ENCODE measurements at regions not wholly inside any gene's neighbourhood (a gene's known extent, or its start where the extent isn't known, plus 50 kb on each side); places are given as distances from the start of the nearest gene placed in this dataset.
"Not testable (repeated sequence)": the region's sequence is repeated elsewhere in the genome, so short reads cannot be mapped to it uniquely, and the experiment has no call there.

DNA sequence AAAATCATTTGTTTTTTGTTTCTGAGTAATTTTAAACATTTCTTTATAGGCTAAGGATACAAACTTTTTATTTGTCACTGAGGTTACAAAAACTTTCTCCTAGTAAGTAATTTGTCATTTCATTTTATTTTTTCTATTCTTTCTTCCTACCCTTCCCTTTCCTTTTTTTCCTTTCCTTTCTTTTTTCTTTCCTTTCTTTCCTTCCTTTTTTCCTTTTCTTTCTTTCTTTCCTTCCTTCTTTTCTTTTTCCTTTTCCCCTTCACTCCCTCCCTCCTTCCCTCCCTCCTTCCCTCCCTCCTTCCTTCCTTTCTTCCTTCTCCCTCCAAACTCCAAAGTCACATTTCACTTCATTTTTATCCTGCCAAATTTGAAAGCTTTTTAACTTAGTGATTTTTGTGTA, 115.1 kb upstream of the FAN1 start:
- intact Hi-C loops (cut with DNase I; ENCODE audit: low total_unique reads) = no loop called here
- no peak overlapping the region for H3K27ac ChIP-seq
- no peaks in the 10 kb centered on the region for H3K27me3 ChIP-seq
- no peak overlapping the region for H3K4me3 ChIP-seq
- DNase-seq = no peak
- H3K36me3 ChIP-seq (ENCODE audit: low read depth, missing control alignments) = no peaks in the 10 kb centered on the region
- no peaks in the 10 kb centered on the region for H3K9me3 ChIP-seq
- TF ChIP-seq, protein P1, sequence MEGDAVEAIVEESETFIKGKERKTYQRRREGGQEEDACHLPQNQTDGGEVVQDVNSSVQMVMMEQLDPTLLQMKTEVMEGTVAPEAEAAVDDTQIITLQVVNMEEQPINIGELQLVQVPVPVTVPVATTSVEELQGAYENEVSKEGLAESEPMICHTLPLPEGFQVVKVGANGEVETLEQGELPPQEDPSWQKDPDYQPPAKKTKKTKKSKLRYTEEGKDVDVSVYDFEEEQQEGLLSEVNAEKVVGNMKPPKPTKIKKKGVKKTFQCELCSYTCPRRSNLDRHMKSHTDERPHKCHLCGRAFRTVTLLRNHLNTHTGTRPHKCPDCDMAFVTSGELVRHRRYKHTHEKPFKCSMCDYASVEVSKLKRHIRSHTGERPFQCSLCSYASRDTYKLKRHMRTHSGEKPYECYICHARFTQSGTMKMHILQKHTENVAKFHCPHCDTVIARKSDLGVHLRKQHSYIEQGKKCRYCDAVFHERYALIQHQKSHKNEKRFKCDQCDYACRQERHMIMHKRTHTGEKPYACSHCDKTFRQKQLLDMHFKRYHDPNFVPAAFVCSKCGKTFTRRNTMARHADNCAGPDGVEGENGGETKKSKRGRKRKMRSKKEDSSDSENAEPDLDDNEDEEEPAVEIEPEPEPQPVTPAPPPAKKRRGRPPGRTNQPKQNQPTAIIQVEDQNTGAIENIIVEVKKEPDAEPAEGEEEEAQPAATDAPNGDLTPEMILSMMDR (IDR thresholded peaks at IDR 0.05) = no peak
- no peak for TF ChIP-seq POLR2A (IDR thresholded peaks at IDR 0.05)
- H3K4me1 ChIP-seq = no peaks in the 10 kb centered on the region

DNA sequence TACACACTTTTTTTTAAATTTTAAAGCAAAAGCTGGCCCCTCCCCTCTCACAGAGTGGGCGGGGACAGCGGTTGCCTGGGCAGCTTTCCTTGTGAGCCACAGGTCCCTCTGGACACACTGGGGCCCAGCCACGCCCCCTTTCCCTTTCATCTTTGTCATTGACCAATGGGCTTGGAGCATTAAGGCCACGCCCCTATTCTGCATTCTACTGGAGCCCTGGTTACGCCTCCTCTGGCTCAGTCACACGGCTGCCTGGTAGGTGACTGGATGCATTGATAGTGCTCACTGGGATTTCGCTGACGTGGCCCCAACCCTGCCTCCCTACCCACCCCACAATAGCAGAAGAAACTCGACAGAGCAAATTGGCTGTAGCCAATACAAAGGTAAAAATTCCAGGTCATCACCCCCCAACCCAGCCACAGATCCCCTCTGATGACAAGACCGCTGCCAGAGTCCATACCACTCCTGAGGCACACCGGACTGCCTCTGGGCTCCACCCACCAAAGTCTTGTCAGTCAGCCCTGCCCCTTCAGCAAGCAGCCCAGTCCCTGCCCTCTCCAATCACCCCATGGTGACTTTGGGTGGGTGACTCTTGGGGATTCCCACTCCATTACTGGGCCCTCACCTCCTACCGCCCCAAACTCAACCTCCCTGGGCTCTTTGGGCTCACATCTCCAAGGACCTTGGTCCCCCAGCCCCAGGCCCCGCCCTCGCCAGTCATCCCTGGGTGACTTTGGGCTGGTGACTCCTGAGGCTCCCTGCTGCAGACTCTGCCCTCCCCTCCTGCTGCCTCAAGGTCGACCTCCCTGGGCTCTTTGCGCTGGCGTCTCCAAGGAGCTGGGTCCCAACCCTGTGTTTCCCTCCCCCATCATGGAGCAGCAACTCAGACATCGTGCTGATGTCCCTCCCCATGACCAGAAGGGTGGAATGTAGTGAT, 112.2 kb upstream of the FAN1 start:
- DNase-seq = no peak
- 89 to 91% methylated on average over 18 of the region's 18 CpGs for WGBS, 2 donors
- Histone ChIP-seq H3K9me3 (no peaks in the 10 kb centered on the region), H3K4me3 (no peak overlapping the region), H3K27me3 (no peaks in the 10 kb centered on the region), H3K27ac (no peak overlapping the region), H3K4me1 (no peaks in the 10 kb centered on the region), H3K36me3 (ENCODE audit: low read depth, missing control alignments) (no peaks in the 10 kb centered on the region)
- intact Hi-C loops (cut with DNase I; ENCODE audit: low total_unique reads) = no loop called here
- no peak for TF ChIP-seq POLR2A (IDR thresholded peaks at IDR 0.05)
- TF ChIP-seq, protein P1 (IDR thresholded peaks at IDR 0.05) = no peak

DNA sequence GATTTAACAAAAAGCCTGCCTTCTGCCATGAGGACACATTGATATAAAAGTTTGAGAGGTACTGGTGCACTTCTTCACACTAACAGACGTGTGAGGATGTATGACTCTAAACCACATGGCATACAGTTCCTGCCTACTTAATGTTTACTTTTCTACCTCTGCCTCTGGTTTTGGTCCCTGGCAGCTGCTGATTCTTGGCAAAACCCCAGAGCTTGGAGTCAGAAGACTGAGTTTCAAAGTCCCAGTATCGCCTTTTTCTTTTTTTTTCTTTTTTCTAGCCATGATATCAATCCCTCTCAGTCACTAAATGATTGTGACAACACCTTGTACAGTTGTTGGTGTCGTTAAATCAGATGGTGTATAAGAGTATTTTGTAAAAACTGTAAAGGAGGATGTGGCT, 110.9 kb upstream of the FAN1 start:
- H3K4me1 ChIP-seq; H3K9me3 ChIP-seq; H3K4me3 ChIP-seq; intact Hi-C loops (cut with DNase I; ENCODE audit: low total_unique reads); H3K36me3 ChIP-seq (ENCODE audit: low read depth, missing control alignments); H3K27ac ChIP-seq; H3K27me3 ChIP-seq; DNase-seq: not testable (repeated sequence)
- 62 to 68% methylated on average over 3 of the region's 3 CpGs for WGBS, 2 donors

DNA sequence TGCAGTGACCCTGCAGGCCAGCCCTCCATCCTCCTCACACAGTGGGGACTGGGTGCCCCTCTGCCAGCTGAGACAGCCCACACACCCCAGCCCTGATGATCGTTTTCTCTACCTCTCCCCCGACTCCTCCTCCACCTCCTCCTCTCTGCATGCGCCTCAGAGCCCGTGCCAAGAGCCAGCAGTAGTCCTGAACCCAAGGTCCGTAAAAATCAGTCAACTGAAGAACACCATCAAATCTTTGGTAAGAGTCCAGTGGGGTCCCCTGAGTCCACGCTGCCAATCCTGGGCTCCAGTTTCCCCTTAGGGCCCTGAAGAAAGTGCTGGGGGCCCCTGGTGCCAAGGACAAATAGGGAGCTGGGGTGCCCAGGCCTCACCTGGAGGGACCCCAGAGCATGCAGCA, 109.3 kb upstream of the FAN1 start:
- Histone ChIP-seq H3K36me3 (ENCODE audit: low read depth, missing control alignments) (no peaks in the 10 kb centered on the region), H3K9me3 (no peaks in the 10 kb centered on the region), H3K4me3 (no peak overlapping the region), H3K4me1 (no peaks in the 10 kb centered on the region), H3K27ac (no peak overlapping the region), H3K27me3 (no peaks in the 10 kb centered on the region)
- intact Hi-C loops (cut with DNase I; ENCODE audit: low total_unique reads) = no loop called here
- WGBS, 2 donors = 67 to 79% methylated on average over 6 of the region's 6 CpGs
- TF ChIP-seq, protein P1 (IDR thresholded peaks at IDR 0.05) = no peak
- TF ChIP-seq POLR2A (IDR thresholded peaks at IDR 0.05) = no peak
- DNase-seq = no peak

DNA sequence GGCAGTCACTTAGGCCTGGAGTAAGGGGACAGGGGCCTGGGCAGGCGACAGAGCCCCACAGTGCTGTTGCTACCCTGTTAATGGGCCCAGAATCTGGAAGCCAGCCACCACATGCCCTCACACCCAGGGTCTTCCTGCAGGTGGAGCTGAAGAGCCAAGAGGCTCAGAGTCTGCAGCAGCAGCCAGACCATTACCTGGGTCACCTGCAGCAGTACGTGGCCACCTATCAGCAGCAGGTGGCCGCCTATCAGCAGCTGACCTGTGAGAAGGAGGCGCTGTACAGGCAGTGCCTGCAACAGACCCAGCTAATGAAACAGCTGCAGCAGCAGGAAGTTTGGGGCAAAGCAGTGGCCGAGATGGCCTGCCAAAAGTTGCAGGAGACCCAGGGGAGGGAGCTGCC, 104.2 kb upstream of the FAN1 start:
- 69 to 100% methylated on average over 1 to 5 of the region's 5 CpGs for WGBS, 2 donors
- H3K27me3 ChIP-seq; H3K9me3 ChIP-seq; H3K27ac ChIP-seq; H3K36me3 ChIP-seq (ENCODE audit: low read depth, missing control alignments); H3K4me3 ChIP-seq; intact Hi-C loops (cut with DNase I; ENCODE audit: low total_unique reads); H3K4me1 ChIP-seq: not testable (repeated sequence)
- DNase-seq = peak; percentile 28

DNA sequence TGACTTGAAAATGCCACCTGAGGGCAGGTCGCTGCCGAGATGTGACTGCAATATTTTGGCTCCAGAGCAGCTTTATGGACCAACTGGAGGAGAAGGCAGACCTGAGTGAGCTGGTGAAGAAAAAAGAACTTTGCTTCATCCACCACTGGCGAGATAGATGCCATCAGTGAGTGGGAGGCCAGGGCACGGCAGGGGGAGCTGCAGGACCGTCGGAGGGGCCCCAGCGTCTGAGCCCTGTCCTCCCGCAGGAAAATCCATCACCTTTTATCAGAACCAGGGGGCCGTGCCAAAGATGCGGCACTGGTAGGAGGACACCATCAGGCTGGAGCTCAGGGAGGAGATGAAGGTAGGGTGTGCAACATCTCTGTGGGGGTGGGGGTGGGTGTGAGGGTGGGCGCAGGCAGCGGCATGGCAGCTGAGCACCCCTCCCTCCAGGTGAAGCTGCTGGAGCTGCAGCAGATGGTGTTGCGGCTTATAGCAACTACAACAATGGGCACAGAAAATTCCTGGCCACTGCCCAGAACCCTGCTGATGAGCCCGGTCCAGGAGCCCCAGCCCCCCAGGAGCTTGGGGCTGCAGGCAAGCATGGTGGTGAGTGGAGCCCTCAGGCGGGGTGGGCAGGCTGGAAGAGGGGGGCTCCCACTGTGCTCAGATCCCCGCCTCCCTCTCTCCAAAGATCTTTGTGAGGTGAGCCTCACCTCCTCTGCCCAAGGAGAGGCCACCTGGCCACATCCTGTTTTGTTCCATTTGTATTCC, 102.4 kb upstream of the FAN1 start:
- H3K27me3 ChIP-seq; H3K27ac ChIP-seq; H3K9me3 ChIP-seq; intact Hi-C loops (cut with DNase I; ENCODE audit: low total_unique reads); H3K4me3 ChIP-seq; H3K36me3 ChIP-seq (ENCODE audit: low read depth, missing control alignments); DNase-seq; H3K4me1 ChIP-seq: not testable (repeated sequence)
- 43 to 55% methylated on average over 7 to 12 of the region's 16 CpGs for WGBS, 2 donors

DNA sequence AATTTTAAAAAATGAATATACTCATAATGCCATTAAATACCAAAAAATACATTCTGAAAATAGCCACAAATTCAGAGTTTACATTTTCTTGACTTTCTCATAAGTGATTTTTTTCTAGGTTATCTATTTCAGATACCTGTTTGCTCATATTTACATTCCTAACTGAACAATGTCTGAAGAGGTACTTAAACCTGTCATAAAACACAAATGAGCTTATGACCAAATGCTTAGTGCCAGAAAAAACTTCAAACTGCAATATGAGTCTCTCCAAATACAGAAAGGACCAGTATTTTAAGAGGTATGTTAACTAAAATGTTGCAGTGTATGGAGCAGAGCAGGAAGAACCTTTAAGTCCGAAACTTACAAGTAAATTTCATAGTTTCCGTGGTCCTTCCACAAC, 101.7 kb upstream of the FAN1 start:
- H3K27me3 ChIP-seq; DNase-seq; H3K4me1 ChIP-seq; intact Hi-C loops (cut with DNase I; ENCODE audit: low total_unique reads); H3K27ac ChIP-seq; H3K36me3 ChIP-seq (ENCODE audit: low read depth, missing control alignments); H3K4me3 ChIP-seq; H3K9me3 ChIP-seq: not testable (repeated sequence)
- WGBS, 2 donors = 61 to 91% methylated on average over 2 of the region's 2 CpGs

DNA sequence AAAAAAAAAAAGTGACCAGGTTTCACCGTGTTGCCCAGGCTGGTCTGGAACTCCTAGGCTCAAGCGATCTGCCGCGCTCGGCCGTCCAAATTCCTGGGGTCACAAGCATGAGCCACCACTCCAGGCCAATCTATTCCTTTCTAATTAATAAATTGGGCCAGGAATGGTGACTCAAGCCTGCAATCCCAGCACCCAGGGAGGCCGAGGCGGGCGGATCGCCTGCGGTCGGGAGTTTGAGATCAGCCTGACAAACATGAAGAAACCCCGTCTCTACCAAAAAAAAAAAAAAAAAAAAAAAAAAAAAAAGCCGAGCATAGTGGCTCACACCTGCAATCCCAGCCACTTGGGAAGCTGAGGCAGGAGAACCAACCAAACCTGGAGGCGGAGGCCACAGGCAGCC, 100.0 kb upstream of the FAN1 start:
- 86 to 90% methylated on average over 15 of the region's 15 CpGs for WGBS, 2 donors
- H3K4me3 ChIP-seq; H3K36me3 ChIP-seq (ENCODE audit: low read depth, missing control alignments); H3K9me3 ChIP-seq; DNase-seq; H3K27ac ChIP-seq; H3K4me1 ChIP-seq; intact Hi-C loops (cut with DNase I; ENCODE audit: low total_unique reads); H3K27me3 ChIP-seq: not testable (repeated sequence)
